A549 (cell line): ENCODE measurements at regions not wholly inside any gene's neighbourhood (a gene's known extent, or its start where the extent isn't known, plus 50 kb on each side); places are given as distances from the start of the nearest gene placed in this dataset.

Experiments used
- ATAC-seq, 2 experiments: fragments of 200-7000 bp in 1 of 2; fragments of >200 bp in 1 of 2; cut with Nextera tagmentation in 1 of 2; cut with Tn5 transposase in 1 of 2; 3 replicates each; pipeline versions ENCODE4 v1.8.0 to v1.9.1; 2018 to 2020; ENCODE audit warnings: mild to moderate bottlenecking in 1 of 2, moderate library complexity in 1 of 2
- CTCF ChIA-PET: fragments of 300-600 bp; sonication (Branson Sonifier 250); formaldehyde crosslinking; extraction: SDS; loops from one replicate; lab custom pipeline; 2021; ENCODE audit warnings: antibody characterized with exemption, inconsistent platforms; lab: Yijun Ruan, JAX
- POLR2A ChIA-PET: fragments of 350-600 bp; formaldehyde crosslinking; extraction: SDS; loops from one replicate; lab custom pipeline; 2021; ENCODE audit warnings: antibody characterized with exemption, inconsistent platforms; lab: Yijun Ruan, JAX
- DNase-seq, 2 experiments: peaks; one replicate each; pipeline versions ENCODE4 v3.0.0 to v3.0.0-alpha.2; 2011 to 2016; ENCODE audit warnings: low read depth in 1 of 2, low spot score in 1 of 2
- FAIRE-seq: peaks from 2 replicates; lab custom pipeline; 2011; peaks lifted over from hg19 to GRCh38; lab: Jason Lieb, UNC
- H3K27ac ChIP-seq, 2 experiments: fragments of >200 bp; sonication (Bioruptor Twin); formaldehyde crosslinking; 3 replicates each; pipeline ENCODE4 v1.5.1; 2016 to 2017
- H3K4me1 ChIP-seq: fragments of >200 bp; sonication (Bioruptor Twin); formaldehyde crosslinking; 3 replicates; pipeline ENCODE4 v1.6.1; 2016
- H3K4me2 ChIP-seq: fragments of >200 bp; sonication (Bioruptor Twin); formaldehyde crosslinking; 3 replicates; pipeline ENCODE4 v1.6.1; 2016
- H3K4me3 ChIP-seq: fragments of >200 bp; sonication (Bioruptor Twin); formaldehyde crosslinking; 3 replicates; pipeline ENCODE4 v1.5.1; 2016
- H3K9me3 ChIP-seq: fragments of >200 bp; sonication (Bioruptor Twin); formaldehyde crosslinking; 3 replicates; pipeline ENCODE4 v1.6.1; 2016
- ATOH8 ChIP-seq: fragments of 250-450 bp; sonication (Bioruptor Pico); IDR thresholded peaks from 2 replicates; pipeline ENCODE4 v1.5.0; 2020; ENCODE audit warnings: low read depth, mild to moderate bottlenecking, moderate library complexity
- BCL3 ChIP-seq: fragments of >200 bp; sonication (Bioruptor Twin); formaldehyde crosslinking; IDR thresholded peaks from 3 replicates; pipeline ENCODE4 v1.6.1; 2016
- CBX2 ChIP-seq: fragments of 200-600 bp; sonication (generic); IDR thresholded peaks from 2 replicates; pipeline ENCODE4 v1.6.1; 2016; ENCODE audit warnings: low read depth, mild to moderate bottlenecking, borderline replicate concordance
- CEBPB ChIP-seq, 2 experiments: fragments of >200 bp in 1 of 2; sonication (Bioruptor Twin) in 1 of 2; formaldehyde crosslinking in 1 of 2; IDR thresholded peaks; 2 replicates each; pipeline ENCODE4 v1.6.1; 2012 to 2016
- EHF ChIP-seq: fragments of 250-450 bp; sonication (Bioruptor Pico); IDR thresholded peaks from 2 replicates; pipeline ENCODE4 v1.5.0; 2020; ENCODE audit warnings: mild to moderate bottlenecking
- ESRRA ChIP-seq: fragments of 150-350 bp; IDR thresholded peaks from 2 replicates; pipeline ENCODE4 v1.6.1; 2014; ENCODE audit warnings: mild to moderate bottlenecking, low read length, borderline replicate concordance
- FOSB ChIP-seq: fragments of 250-450 bp; sonication (Bioruptor Pico); IDR thresholded peaks from 2 replicates; pipeline ENCODE4 v1.5.0; 2020; ENCODE audit warnings: mild to moderate bottlenecking, moderate library complexity
- FOSL2 ChIP-seq, 2 experiments: fragments of 450-650 bp in 1 of 2; fragments of >200 bp in 1 of 2; sonication (Bioruptor Twin) in 1 of 2; formaldehyde crosslinking; IDR thresholded peaks; 2 replicates each; pipeline versions ENCODE4 v1.5.0 to v1.6.1; 2016 to 2020; ENCODE audit warnings: mild to moderate bottlenecking in 1 of 2, moderate library complexity in 1 of 2
- FOXS1 ChIP-seq: fragments of 250-450 bp; sonication (Bioruptor Pico); IDR thresholded peaks from 2 replicates; pipeline ENCODE4 v1.5.0; 2020; ENCODE audit warnings: mild to moderate bottlenecking, moderate library complexity
- HDAC2 ChIP-seq: fragments of 200-600 bp; sonication (generic); IDR thresholded peaks from 2 replicates; pipeline ENCODE4 v1.6.1; 2016
- HES2 ChIP-seq: fragments of >200 bp; sonication (Bioruptor Twin); formaldehyde crosslinking; IDR thresholded peaks from 2 replicates; pipeline ENCODE4 v1.6.1; 2016
- HMGXB4 ChIP-seq: fragments of 250-450 bp; sonication (Bioruptor Pico); IDR thresholded peaks from 2 replicates; pipeline ENCODE4 v1.5.0; 2021; ENCODE audit warnings: mild to moderate bottlenecking, moderate library complexity, borderline replicate concordance
- HOXA7 ChIP-seq: fragments of 250-450 bp; sonication (Bioruptor Pico); IDR thresholded peaks from 2 replicates; pipeline ENCODE4 v1.5.0; 2020; ENCODE audit warnings: mild to moderate bottlenecking, moderate library complexity
- HOXB5 ChIP-seq: fragments of 250-450 bp; sonication (Bioruptor Pico); IDR thresholded peaks from 2 replicates; pipeline ENCODE4 v1.5.0; 2020; ENCODE audit warnings: mild to moderate bottlenecking, moderate library complexity
- JUN ChIP-seq, 2 experiments: fragments of >200 bp; sonication (Bioruptor Twin); formaldehyde crosslinking; IDR thresholded peaks; 2 replicates in 1 of 2; 3 replicates in 1 of 2; pipeline ENCODE4 v1.6.1; 2016 to 2017
- JUNB ChIP-seq: fragments of >200 bp; sonication (Bioruptor Twin); formaldehyde crosslinking; IDR thresholded peaks from 2 replicates; pipeline ENCODE4 v1.6.1; 2016
- KDM1A ChIP-seq: fragments of 200-600 bp; sonication (generic); IDR thresholded peaks from 2 replicates; pipeline ENCODE4 v1.6.1; 2016; ENCODE audit warnings: low read depth, mild to moderate bottlenecking
- KDM5A ChIP-seq: fragments of 200-600 bp; sonication (generic); IDR thresholded peaks from 2 replicates; pipeline ENCODE4 v1.6.1; 2016; ENCODE audit warnings: antibody characterized with exemption, mild to moderate bottlenecking
- MAFK ChIP-seq: fragments of 450-650 bp; IDR thresholded peaks from 2 replicates; pipeline ENCODE4 v1.6.1; 2014; ENCODE audit not compliant: partially characterized antibody
- MAZ ChIP-seq: fragments of 150-350 bp; IDR thresholded peaks from 2 replicates; pipeline ENCODE4 v1.6.1; 2014; ENCODE audit warnings: antibody characterized with exemption, low read depth, low read length, borderline replicate concordance
- NFE2L2 ChIP-seq: fragments of 150-350 bp; conservative IDR thresholded peaks from 2 replicates; pipeline ENCODE4 v1.6.1; 2014; ENCODE audit warnings: low read length
- NPAS2 ChIP-seq: fragments of 250-450 bp; sonication (Bioruptor Pico); IDR thresholded peaks from 2 replicates; pipeline ENCODE4 v1.8.0; 2022; ENCODE audit warnings: mild to moderate bottlenecking, moderate library complexity, borderline replicate concordance
- PHF8 ChIP-seq: fragments of 200-600 bp; sonication (generic); IDR thresholded peaks from 2 replicates; pipeline ENCODE4 v1.6.1; 2016; ENCODE audit warnings: low read depth, mild to moderate bottlenecking, antibody characterized with exemption, moderate library complexity, borderline replicate concordance
- POLR2AphosphoS2 ChIP-seq: conservative IDR thresholded peaks from 2 replicates; pipeline ENCODE4 v1.6.1; 2012; ENCODE audit warnings: low read length, improper control_type of control experiment, inconsistent platforms
- RAD21 ChIP-seq, 2 experiments: fragments of >200 bp in 1 of 2; sonication (Bioruptor Twin) in 1 of 2; formaldehyde crosslinking in 1 of 2; IDR thresholded peaks in 1 of 2; conservative IDR thresholded peaks in 1 of 2; 2 replicates in 1 of 2; 3 replicates in 1 of 2; pipeline ENCODE4 v1.6.1; 2012 to 2018; ENCODE audit warnings: inconsistent platforms in 1 of 2
- SMC3 ChIP-seq: fragments of >200 bp; sonication (Bioruptor Twin); formaldehyde crosslinking; IDR thresholded peaks from 3 replicates; pipeline ENCODE4 v1.6.1; 2018; ENCODE audit warnings: inconsistent platforms
- SREBF2 ChIP-seq: fragments of 450-650 bp; IDR thresholded peaks from 2 replicates; pipeline ENCODE4 v1.6.1; 2014; ENCODE audit warnings: mild to moderate bottlenecking, moderate library complexity
- TFCP2L1 ChIP-seq: fragments of 250-450 bp; sonication (Bioruptor Pico); IDR thresholded peaks from 2 replicates; pipeline ENCODE4 v1.5.0; 2021; ENCODE audit warnings: mild to moderate bottlenecking
- ZC3H11A ChIP-seq: fragments of 450-650 bp; IDR thresholded peaks from 2 replicates; pipeline ENCODE4 v1.6.1; 2014; ENCODE audit warnings: antibody characterized with exemption, mild to moderate bottlenecking
- ZNF302 ChIP-seq: fragments of 250-450 bp; sonication (Bioruptor Pico); IDR thresholded peaks from 2 replicates; pipeline ENCODE4 v1.9.0; 2021; ENCODE audit warnings: inconsistent platforms, mild to moderate bottlenecking, moderate library complexity
- WGBS: methylation state at CpG from one replicate; pipeline ENCODE4 v1.1.6; 2017; ENCODE audit errors: missing lambda C conversion rate; 5-methylcytosine and 5-hydroxymethylcytosine counted together

GRCh38 chr4:151901631-151902030, 140.8 kb upstream of the GATB start:
- CTCF ChIA-PET = interaction anchor here (0.5 to 1.1 kb wide), 2 partner anchors 10 to 964 kb away, joined by 3 read pairs; no protein-coding TSS in a partner anchor
- Histone ChIP-seq H3K4me2 (no peak overlapping the region), H3K4me1 (no peaks in the 10 kb centered on the region), H3K27ac (no peak overlapping the region), H3K9me3 (peaks cover 2% of the 10 kb centered on the region; the same call in 1 of the 3 replicates), H3K4me3 (no peak overlapping the region)
- no peak for TF ChIP-seq HOXB5 (CRISPR knock-in tag)
- TF ChIP-seq KDM5A = no peak
- no peak for TF ChIP-seq ZNF302 (CRISPR knock-in tag)
- no peak for TF ChIP-seq SMC3
- DNase-seq = no peak
- POLR2A ChIA-PET = no interaction called here
- FAIRE-seq = no peak
- no peak for ATAC-seq

GRCh38 chr4:151896880-151897279, 136.1 kb upstream of the GATB start:
- Histone ChIP-seq H3K27ac (no peak overlapping the region), H3K4me1 (no peaks in the 10 kb centered on the region), H3K4me3 (no peak overlapping the region), H3K9me3 (no peaks in the 10 kb centered on the region), H3K4me2 (no peak overlapping the region)
- DNase-seq (no peak), ATAC-seq (no peak), FAIRE-seq (no peak)
- ChIA-PET POLR2A (no interaction called here), CTCF (no interaction called here)
- WGBS = 22% methylated on average over 2 of the region's 2 CpGs
- TF ChIP-seq HOXA7 (CRISPR knock-in tag) = no peak
- TF ChIP-seq FOSL2 (IDR thresholded peaks at IDR 0.05) = no peak
- TF ChIP-seq FOSL2 (CRISPR knock-in tag; IDR thresholded peaks at IDR 0.05) = no peak
- no peak for TF ChIP-seq FOSB (CRISPR knock-in tag)
- no peak for TF ChIP-seq CBX2
- TF ChIP-seq HMGXB4 = no peak
- TF ChIP-seq CEBPB (IDR thresholded peaks at IDR 0.05) = no peak
- no peak for TF ChIP-seq KDM5A
- no peak for TF ChIP-seq ATOH8 (CRISPR knock-in tag)
- TF ChIP-seq NFE2L2 = no peak
- TF ChIP-seq HDAC2 = no peak
- no peak for TF ChIP-seq ESRRA
- no peak for TF ChIP-seq MAZ
- TF ChIP-seq HES2 = no peak
- TF ChIP-seq BCL3 = no peak
- TF ChIP-seq TFCP2L1 (CRISPR knock-in tag) = no peak
- no peak for TF ChIP-seq PHF8
- no peak for TF ChIP-seq RAD21 (conservative IDR thresholded peaks at IDR 0.05 in 1 of 2, IDR thresholded peaks at IDR 0.05 in 1 of 2)

- TF ChIP-seq POLR2AphosphoS2 (no peak), KDM1A (no peak), MAFK (no peak), JUN (IDR thresholded peaks at IDR 0.05) (no peak), ZNF302 (CRISPR knock-in tag) (no peak), ZC3H11A (no peak), SREBF2 (no peak), FOSL2 (IDR thresholded peaks at IDR 0.05) (no peak), FOSL2 (CRISPR knock-in tag; IDR thresholded peaks at IDR 0.05) (no peak), NPAS2 (CRISPR knock-in tag) (no peak), FOXS1 (CRISPR knock-in tag) (no peak), JUNB (no peak), EHF (CRISPR knock-in tag) (no peak)
- TF ChIP-seq, all 56 proteins: peak for 0
- POLR2A ChIA-PET = no interaction called here
- no peak overlapping the region for H3K4me3 ChIP-seq
- no peak for FAIRE-seq
- DNase-seq = no peak
- H3K27ac ChIP-seq = no peak overlapping the region
- no peaks in the 10 kb centered on the region for H3K4me1 ChIP-seq
- 37% methylated on average over 3 of the region's 3 CpGs for WGBS
- no peak overlapping the region for H3K4me2 ChIP-seq
- H3K9me3 ChIP-seq = no peaks in the 10 kb centered on the region
- no peak for ATAC-seq
- CTCF ChIA-PET = no interaction called here
Observed at GRCh38 chr4:151895671-151896070, 134.9 kb upstream of the GATB start.
